Middle frontal gyrus (tissue), 1 donor: ENCODE measurements at regions not wholly inside any gene's neighbourhood (a gene's known extent, or its start where the extent isn't known, plus 50 kb on each side); places are given as distances from the start of the nearest gene placed in this dataset.
"Not testable (repeated sequence)": the region's sequence is repeated elsewhere in the genome, so short reads cannot be mapped to it uniquely, and the experiment has no call there.

Experiments
- DNase-seq: peaks from one replicate; pipeline ENCODE4 v3.0.0-alpha.2; 2015; ENCODE audit warnings: low spot score; ENCODE audit errors: extremely low spot score

- no peak for DNase-seq
These were observed 144.0 kb upstream of the PALMD start for GRCh38 chr1:99501871-99502270.

GRCh38 chr1:99502400-99502799 lies 143.5 kb upstream of the PALMD start:
- no peak for DNase-seq

GRCh38 chr1:99503276-99503747 lies 142.6 kb upstream of the PALMD start:
- DNase-seq = no peak

GRCh38 chr1:99504287-99504686 lies 141.6 kb upstream of the PALMD start:
- DNase-seq = no peak

GRCh38 chr1:99506631-99507030 lies 139.3 kb upstream of the PALMD start:
- no peak for DNase-seq

GRCh38 chr1:99507446-99507845 lies 138.5 kb upstream of the PALMD start:
- not testable (repeated sequence) for DNase-seq

- DNase-seq = no peak
These were observed 137.8 kb upstream of the PALMD start for GRCh38 chr1:99507906-99508732.

GRCh38 chr1:99508733-99509445 lies 137.0 kb upstream of the PALMD start:
- DNase-seq = not testable (repeated sequence)

GRCh38 chr1:99514823-99515552 lies 130.9 kb upstream of the PALMD start:
- DNase-seq = not testable (repeated sequence)

- DNase-seq = no peak
These were observed 129.8 kb upstream of the PALMD start for GRCh38 chr1:99516141-99516540.

- no peak for DNase-seq
These were observed 125.8 kb upstream of the PALMD start for GRCh38 chr1:99520121-99520520.

- no peak for DNase-seq
These were observed 120.6 kb upstream of the PALMD start for GRCh38 chr1:99525331-99525730.

GRCh38 chr1:99527078-99527477 lies 118.8 kb upstream of the PALMD start:
- peak; percentile 4 for DNase-seq

- DNase-seq = no peak
These were observed 118.4 kb upstream of the PALMD start for GRCh38 chr1:99527545-99527944.

- no peak for DNase-seq
These were observed 116.9 kb upstream of the PALMD start for GRCh38 chr1:99529002-99529401.

- DNase-seq = no peak
These were observed 114.2 kb upstream of the PALMD start for GRCh38 chr1:99531578-99532275.

- DNase-seq = no peak
These were observed 113.7 kb upstream of the PALMD start for GRCh38 chr1:99532276-99532580.

GRCh38 chr1:99533909-99534637 lies 111.8 kb upstream of the PALMD start:
- DNase-seq = no peak

- no peak for DNase-seq
These were observed 111.3 kb upstream of the PALMD start for GRCh38 chr1:99534638-99534930.

GRCh38 chr1:99535470-99536164 lies 110.3 kb upstream of the PALMD start:
- DNase-seq = no peak
